IPS DF 4.7 (cell line): ENCODE measurements at regions not wholly inside any gene's neighbourhood (a gene's known extent, or its start where the extent isn't known, plus 50 kb on each side); places are given as distances from the start of the nearest gene placed in this dataset.
"Not testable (repeated sequence)": the region's sequence is repeated elsewhere in the genome, so short reads cannot be mapped to it uniquely, and the experiment has no call there.

Source experiments
- DNase-seq: peaks from one replicate; pipeline ENCODE4 v3.0.0-alpha.2; 2013; ENCODE audit warnings: low spot score; ENCODE audit errors: extremely low read depth

GRCh38 chr4:169342906-169343564, 72.3 kb upstream of the SH3RF1 start:
- no peak for DNase-seq

- no peak for DNase-seq
Measured at GRCh38 chr4:169342159-169342860, 71.6 kb upstream of the SH3RF1 start.

- DNase-seq, result no peak
Measured at GRCh38 chr4:169341490-169341889, 70.7 kb upstream of the SH3RF1 start.

GRCh38 chr4:169340834-169341233, 70.1 kb upstream of the SH3RF1 start:
- no peak for DNase-seq

- DNase-seq, result no peak
Measured at GRCh38 chr4:169338241-169338640, 67.5 kb upstream of the SH3RF1 start.

- DNase-seq, result no peak
Measured at GRCh38 chr4:169337510-169337909, 66.8 kb upstream of the SH3RF1 start.

- no peak for DNase-seq
Measured at GRCh38 chr4:169335331-169335730, 64.6 kb upstream of the SH3RF1 start.

GRCh38 chr4:169334335-169334734, 63.6 kb upstream of the SH3RF1 start:
- DNase-seq, result peak; percentile 33

- DNase-seq, result no peak
Measured at GRCh38 chr4:169333265-169333664, 62.5 kb upstream of the SH3RF1 start.

GRCh38 chr4:169332583-169332982, 61.8 kb upstream of the SH3RF1 start:
- no peak for DNase-seq

GRCh38 chr4:169330811-169331210, 60.1 kb upstream of the SH3RF1 start:
- DNase-seq, result no peak

GRCh38 chr4:169330095-169330494, 59.3 kb upstream of the SH3RF1 start:
- no peak for DNase-seq

- no peak for DNase-seq
Measured at GRCh38 chr4:169327951-169328350, 57.2 kb upstream of the SH3RF1 start.

GRCh38 chr4:169323925-169324324, 53.2 kb upstream of the SH3RF1 start:
- not testable (repeated sequence) for DNase-seq

- not testable (repeated sequence) for DNase-seq
Measured at GRCh38 chr4:169322833-169323232, 52.1 kb upstream of the SH3RF1 start.
